ENCODE measurements at regions not wholly inside any gene's neighbourhood (a gene's known extent, or its start where the extent isn't known, plus 50 kb on each side); places are given as distances from the start of the nearest gene placed in this dataset.
A peak's percentile ranks its signal among the peaks of the same experiment; 100 is the strongest.

- Histone ChIP-seq H3K27me3 (ENCODE audit: low read depth) (no peaks in the 10 kb centered on the region), H3K36me3 (no peaks in the 10 kb centered on the region), H3K4me3 (no peak overlapping the region), H3K4me1 (no peaks in the 10 kb centered on the region), H3K27ac (no peak overlapping the region), H3K9me3 (no peaks in the 10 kb centered on the region)
- TF ChIP-seq, protein P1, sequence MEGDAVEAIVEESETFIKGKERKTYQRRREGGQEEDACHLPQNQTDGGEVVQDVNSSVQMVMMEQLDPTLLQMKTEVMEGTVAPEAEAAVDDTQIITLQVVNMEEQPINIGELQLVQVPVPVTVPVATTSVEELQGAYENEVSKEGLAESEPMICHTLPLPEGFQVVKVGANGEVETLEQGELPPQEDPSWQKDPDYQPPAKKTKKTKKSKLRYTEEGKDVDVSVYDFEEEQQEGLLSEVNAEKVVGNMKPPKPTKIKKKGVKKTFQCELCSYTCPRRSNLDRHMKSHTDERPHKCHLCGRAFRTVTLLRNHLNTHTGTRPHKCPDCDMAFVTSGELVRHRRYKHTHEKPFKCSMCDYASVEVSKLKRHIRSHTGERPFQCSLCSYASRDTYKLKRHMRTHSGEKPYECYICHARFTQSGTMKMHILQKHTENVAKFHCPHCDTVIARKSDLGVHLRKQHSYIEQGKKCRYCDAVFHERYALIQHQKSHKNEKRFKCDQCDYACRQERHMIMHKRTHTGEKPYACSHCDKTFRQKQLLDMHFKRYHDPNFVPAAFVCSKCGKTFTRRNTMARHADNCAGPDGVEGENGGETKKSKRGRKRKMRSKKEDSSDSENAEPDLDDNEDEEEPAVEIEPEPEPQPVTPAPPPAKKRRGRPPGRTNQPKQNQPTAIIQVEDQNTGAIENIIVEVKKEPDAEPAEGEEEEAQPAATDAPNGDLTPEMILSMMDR (IDR thresholded peaks at IDR 0.05) = no peak
- intact Hi-C loops (cut with DNase I) = no loop called here
- DNase-seq (no peak), ATAC-seq (no peak)
Observed at GRCh38 chr14:84399296-84399910, 1130.5 kb upstream of the FLRT2 start.

- ATAC-seq = no peak
- no peak for DNase-seq
- intact Hi-C loops (cut with DNase I) = no loop called here
Observed at GRCh38 chr14:84401631-84402030, 1128.3 kb upstream of the FLRT2 start.

GRCh38 chr14:84403585-84403984 is 1126.4 kb upstream of the FLRT2 start:
- Histone ChIP-seq H3K27ac (no peak overlapping the region), H3K4me1 (no peaks in the 10 kb centered on the region), H3K4me3 (no peak overlapping the region), H3K36me3 (no peaks in the 10 kb centered on the region), H3K9me3 (no peaks in the 10 kb centered on the region), H3K27me3 (ENCODE audit: low read depth) (no peaks in the 10 kb centered on the region)
- intact Hi-C loops (cut with DNase I) = no loop called here
- TF ChIP-seq, protein P1 (IDR thresholded peaks at IDR 0.05) = no peak
- peak; percentile 74 to 76 for ATAC-seq
- no peak for DNase-seq

More at GRCh38 chr14:84401631-84402030, 1128.3 kb upstream of the FLRT2 start:
- H3K9me3 ChIP-seq = no peaks in the 10 kb centered on the region
- H3K4me3 ChIP-seq = no peak overlapping the region
- H3K27me3 ChIP-seq (ENCODE audit: low read depth) = no peaks in the 10 kb centered on the region
- no peaks in the 10 kb centered on the region for H3K4me1 ChIP-seq
- H3K27ac ChIP-seq = no peak overlapping the region
- TF ChIP-seq, protein P1 (IDR thresholded peaks at IDR 0.05) = no peak
- no peaks in the 10 kb centered on the region for H3K36me3 ChIP-seq

GRCh38 chr14:84404246-84404645 is 1125.7 kb upstream of the FLRT2 start:
- H3K4me1 ChIP-seq = no peaks in the 10 kb centered on the region
- no peaks in the 10 kb centered on the region for H3K9me3 ChIP-seq
- no peaks in the 10 kb centered on the region for H3K36me3 ChIP-seq
- H3K4me3 ChIP-seq = no peak overlapping the region
- ATAC-seq = no peak
- no peak overlapping the region for H3K27ac ChIP-seq
- intact Hi-C loops (cut with DNase I) = no loop called here
- DNase-seq = no peak
- TF ChIP-seq, protein P1 (IDR thresholded peaks at IDR 0.05) = no peak
- H3K27me3 ChIP-seq (ENCODE audit: low read depth) = no peaks in the 10 kb centered on the region

GRCh38 chr14:84409435-84409834 is 1120.5 kb upstream of the FLRT2 start:
- Histone ChIP-seq H3K4me1 (no peaks in the 10 kb centered on the region), H3K4me3 (no peak overlapping the region), H3K9me3 (peaks cover 6% of the 10 kb centered on the region), H3K27me3 (ENCODE audit: low read depth) (no peaks in the 10 kb centered on the region), H3K27ac (no peak overlapping the region), H3K36me3 (no peaks in the 10 kb centered on the region)
- intact Hi-C loops (cut with DNase I) = no loop called here
- no peak for DNase-seq
- no peak for ATAC-seq
- TF ChIP-seq, protein P1 (IDR thresholded peaks at IDR 0.05) = no peak
